Esophagus muscularis mucosa (tissue), 4 donors: ENCODE measurements at regions not wholly inside any gene's neighbourhood (a gene's known extent, or its start where the extent isn't known, plus 50 kb on each side); places are given as distances from the start of the nearest gene placed in this dataset.

Experiments used
- CTCF ChIP-seq, 3 experiments: fragments of 200-600 bp in 2 of 3; fragments of 450-650 bp in 1 of 3; sonication (generic) in 2 of 3; IDR thresholded peaks; one replicate each; pipeline ENCODE4 v1.5.1; 2017 to 2019; ENCODE audit warnings: antibody characterized with exemption in 3 of 3, mild to moderate bottlenecking in 2 of 3, moderate library complexity in 1 of 3
- EP300 ChIP-seq: sonication (generic); formaldehyde crosslinking; IDR thresholded peaks from one replicate; pipeline ENCODE4 v1.6.1; 2017; ENCODE audit warnings: antibody characterized with exemption
- POLR2A ChIP-seq: fragments of 450-650 bp; IDR thresholded peaks from one replicate; pipeline ENCODE4 v1.6.1; 2017; ENCODE audit warnings: antibody characterized with exemption, moderate library complexity, mild to moderate bottlenecking, low read depth

DNA sequence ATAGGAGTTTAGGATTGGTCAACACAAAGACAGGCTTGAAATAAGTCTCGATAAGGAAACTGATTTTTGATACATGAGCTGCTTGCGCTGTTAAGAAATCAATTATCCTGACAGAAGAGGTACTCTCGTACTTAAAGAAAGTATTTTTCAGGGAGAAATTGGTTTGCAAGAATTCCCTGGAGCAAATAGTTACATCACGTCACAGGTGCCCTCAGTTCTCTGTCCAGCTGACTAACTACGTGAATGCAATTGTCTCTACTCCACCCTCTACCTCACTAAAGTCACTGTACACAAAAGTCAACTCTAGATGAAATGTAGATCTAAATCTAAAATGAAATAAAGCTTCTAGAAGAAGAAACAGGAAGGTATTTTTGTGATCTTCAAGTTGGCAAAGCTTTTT is 130.6 kb upstream of the KCNJ16 start:
- TF ChIP-seq EP300 (no peak), CTCF (IDR thresholded peaks at IDR 0.05) (no peak), POLR2A (no peak)
